B cell (primary cell): ENCODE measurements at regions not wholly inside any gene's neighbourhood (a gene's known extent, or its start where the extent isn't known, plus 50 kb on each side); places are given as distances from the start of the nearest gene placed in this dataset.

Experiments
- CTCF ChIP-seq: fragments of 200-600 bp; IDR thresholded peaks from one replicate; pipeline ENCODE4 v1.8.0; 2022; ENCODE audit warnings: antibody characterized with exemption, mild to moderate bottlenecking
- EZH2 ChIP-seq: IDR thresholded peaks from 2 replicates; pipeline ENCODE4 v1.6.1; 2012; ENCODE audit warnings: borderline replicate concordance, low read depth, mild to moderate bottlenecking, moderate library complexity, low read length; ENCODE audit not compliant: insufficient read depth, poor library complexity, severe bottlenecking

- TF ChIP-seq CTCF (no peak), EZH2 (no peak)
Observed at GRCh38 chr4:57763070-57763469, 652.9 kb upstream of the IGFBP7 start.
